ENCODE measurements at regions not wholly inside any gene's neighbourhood (a gene's known extent, or its start where the extent isn't known, plus 50 kb on each side); places are given as distances from the start of the nearest gene placed in this dataset.

GRCh38 chr15:94032571-94032970 lies 198.8 kb upstream of the MCTP2 start (continued):
- TF ChIP-seq, protein P1, sequence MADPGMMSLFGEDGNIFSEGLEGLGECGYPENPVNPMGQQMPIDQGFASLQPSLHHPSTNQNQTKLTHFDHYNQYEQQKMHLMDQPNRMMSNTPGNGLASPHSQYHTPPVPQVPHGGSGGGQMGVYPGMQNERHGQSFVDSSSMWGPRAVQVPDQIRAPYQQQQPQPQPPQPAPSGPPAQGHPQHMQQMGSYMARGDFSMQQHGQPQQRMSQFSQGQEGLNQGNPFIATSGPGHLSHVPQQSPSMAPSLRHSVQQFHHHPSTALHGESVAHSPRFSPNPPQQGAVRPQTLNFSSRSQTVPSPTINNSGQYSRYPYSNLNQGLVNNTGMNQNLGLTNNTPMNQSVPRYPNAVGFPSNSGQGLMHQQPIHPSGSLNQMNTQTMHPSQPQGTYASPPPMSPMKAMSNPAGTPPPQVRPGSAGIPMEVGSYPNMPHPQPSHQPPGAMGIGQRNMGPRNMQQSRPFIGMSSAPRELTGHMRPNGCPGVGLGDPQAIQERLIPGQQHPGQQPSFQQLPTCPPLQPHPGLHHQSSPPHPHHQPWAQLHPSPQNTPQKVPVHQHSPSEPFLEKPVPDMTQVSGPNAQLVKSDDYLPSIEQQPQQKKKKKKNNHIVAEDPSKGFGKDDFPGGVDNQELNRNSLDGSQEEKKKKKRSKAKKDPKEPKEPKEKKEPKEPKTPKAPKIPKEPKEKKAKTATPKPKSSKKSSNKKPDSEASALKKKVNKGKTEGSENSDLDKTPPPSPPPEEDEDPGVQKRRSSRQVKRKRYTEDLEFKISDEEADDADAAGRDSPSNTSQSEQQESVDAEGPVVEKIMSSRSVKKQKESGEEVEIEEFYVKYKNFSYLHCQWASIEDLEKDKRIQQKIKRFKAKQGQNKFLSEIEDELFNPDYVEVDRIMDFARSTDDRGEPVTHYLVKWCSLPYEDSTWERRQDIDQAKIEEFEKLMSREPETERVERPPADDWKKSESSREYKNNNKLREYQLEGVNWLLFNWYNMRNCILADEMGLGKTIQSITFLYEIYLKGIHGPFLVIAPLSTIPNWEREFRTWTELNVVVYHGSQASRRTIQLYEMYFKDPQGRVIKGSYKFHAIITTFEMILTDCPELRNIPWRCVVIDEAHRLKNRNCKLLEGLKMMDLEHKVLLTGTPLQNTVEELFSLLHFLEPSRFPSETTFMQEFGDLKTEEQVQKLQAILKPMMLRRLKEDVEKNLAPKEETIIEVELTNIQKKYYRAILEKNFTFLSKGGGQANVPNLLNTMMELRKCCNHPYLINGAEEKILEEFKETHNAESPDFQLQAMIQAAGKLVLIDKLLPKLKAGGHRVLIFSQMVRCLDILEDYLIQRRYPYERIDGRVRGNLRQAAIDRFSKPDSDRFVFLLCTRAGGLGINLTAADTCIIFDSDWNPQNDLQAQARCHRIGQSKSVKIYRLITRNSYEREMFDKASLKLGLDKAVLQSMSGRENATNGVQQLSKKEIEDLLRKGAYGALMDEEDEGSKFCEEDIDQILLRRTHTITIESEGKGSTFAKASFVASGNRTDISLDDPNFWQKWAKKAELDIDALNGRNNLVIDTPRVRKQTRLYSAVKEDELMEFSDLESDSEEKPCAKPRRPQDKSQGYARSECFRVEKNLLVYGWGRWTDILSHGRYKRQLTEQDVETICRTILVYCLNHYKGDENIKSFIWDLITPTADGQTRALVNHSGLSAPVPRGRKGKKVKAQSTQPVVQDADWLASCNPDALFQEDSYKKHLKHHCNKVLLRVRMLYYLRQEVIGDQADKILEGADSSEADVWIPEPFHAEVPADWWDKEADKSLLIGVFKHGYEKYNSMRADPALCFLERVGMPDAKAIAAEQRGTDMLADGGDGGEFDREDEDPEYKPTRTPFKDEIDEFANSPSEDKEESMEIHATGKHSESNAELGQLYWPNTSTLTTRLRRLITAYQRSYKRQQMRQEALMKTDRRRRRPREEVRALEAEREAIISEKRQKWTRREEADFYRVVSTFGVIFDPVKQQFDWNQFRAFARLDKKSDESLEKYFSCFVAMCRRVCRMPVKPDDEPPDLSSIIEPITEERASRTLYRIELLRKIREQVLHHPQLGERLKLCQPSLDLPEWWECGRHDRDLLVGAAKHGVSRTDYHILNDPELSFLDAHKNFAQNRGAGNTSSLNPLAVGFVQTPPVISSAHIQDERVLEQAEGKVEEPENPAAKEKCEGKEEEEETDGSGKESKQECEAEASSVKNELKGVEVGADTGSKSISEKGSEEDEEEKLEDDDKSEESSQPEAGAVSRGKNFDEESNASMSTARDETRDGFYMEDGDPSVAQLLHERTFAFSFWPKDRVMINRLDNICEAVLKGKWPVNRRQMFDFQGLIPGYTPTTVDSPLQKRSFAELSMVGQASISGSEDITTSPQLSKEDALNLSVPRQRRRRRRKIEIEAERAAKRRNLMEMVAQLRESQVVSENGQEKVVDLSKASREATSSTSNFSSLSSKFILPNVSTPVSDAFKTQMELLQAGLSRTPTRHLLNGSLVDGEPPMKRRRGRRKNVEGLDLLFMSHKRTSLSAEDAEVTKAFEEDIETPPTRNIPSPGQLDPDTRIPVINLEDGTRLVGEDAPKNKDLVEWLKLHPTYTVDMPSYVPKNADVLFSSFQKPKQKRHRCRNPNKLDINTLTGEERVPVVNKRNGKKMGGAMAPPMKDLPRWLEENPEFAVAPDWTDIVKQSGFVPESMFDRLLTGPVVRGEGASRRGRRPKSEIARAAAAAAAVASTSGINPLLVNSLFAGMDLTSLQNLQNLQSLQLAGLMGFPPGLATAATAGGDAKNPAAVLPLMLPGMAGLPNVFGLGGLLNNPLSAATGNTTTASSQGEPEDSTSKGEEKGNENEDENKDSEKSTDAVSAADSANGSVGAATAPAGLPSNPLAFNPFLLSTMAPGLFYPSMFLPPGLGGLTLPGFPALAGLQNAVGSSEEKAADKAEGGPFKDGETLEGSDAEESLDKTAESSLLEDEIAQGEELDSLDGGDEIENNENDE (IDR thresholded peaks at IDR 0.05; ENCODE audit: insufficient replicate concordance, low read length), result no peak
- no peak for TF ChIP-seq CTBP2 (IDR thresholded peaks at IDR 0.05; ENCODE audit: borderline replicate concordance, insufficient read depth, insufficient read length, low read length)
- no peak for TF ChIP-seq HDAC6 (IDR thresholded peaks at IDR 0.05; ENCODE audit: low read depth, low read length)
- TF ChIP-seq MAFK (IDR thresholded peaks at IDR 0.05; ENCODE audit: low read depth, low read length), result no peak
- TF ChIP-seq TEAD4 (IDR thresholded peaks at IDR 0.05; ENCODE audit: low read depth, low read length), result no peak
- TF ChIP-seq CEBPB (IDR thresholded peaks at IDR 0.05; ENCODE audit: low read depth, low read length), result no peak
- no peak for TF ChIP-seq YY1 (IDR thresholded peaks at IDR 0.05; ENCODE audit: low read depth, low read length)
- no peak for TF ChIP-seq CBX8 (IDR thresholded peaks at IDR 0.05; ENCODE audit: borderline replicate concordance, low read depth, low read length)
- TF ChIP-seq, protein P2, sequence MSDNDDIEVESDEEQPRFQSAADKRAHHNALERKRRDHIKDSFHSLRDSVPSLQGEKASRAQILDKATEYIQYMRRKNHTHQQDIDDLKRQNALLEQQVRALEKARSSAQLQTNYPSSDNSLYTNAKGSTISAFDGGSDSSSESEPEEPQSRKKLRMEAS (IDR thresholded peaks at IDR 0.05), result no peak
- TF ChIP-seq POLR2AphosphoS5 (IDR thresholded peaks at IDR 0.05; ENCODE audit: low read depth, low read length), result no peak

Data from H1 (cell line).